CD4-positive, alpha-beta T cell treated with Interleukin-2 at 100 ng/mL for 4 hours (primary cell): ENCODE measurements at regions not wholly inside any gene's neighbourhood (a gene's known extent, or its start where the extent isn't known, plus 50 kb on each side); places are given as distances from the start of the nearest gene placed in this dataset.
"Not testable (repeated sequence)": the region's sequence is repeated elsewhere in the genome, so short reads cannot be mapped to it uniquely, and the experiment has no call there.

Experiments used
- DNase-seq: peaks from one replicate; pipeline ENCODE4 v3.0.0-alpha.2; 2020; ENCODE audit warnings: low spot score

- DNase-seq = no peak
These were observed 84.4 kb upstream of the CMKLR1 start for GRCh38 chr12:108423486-108423885.

DNA sequence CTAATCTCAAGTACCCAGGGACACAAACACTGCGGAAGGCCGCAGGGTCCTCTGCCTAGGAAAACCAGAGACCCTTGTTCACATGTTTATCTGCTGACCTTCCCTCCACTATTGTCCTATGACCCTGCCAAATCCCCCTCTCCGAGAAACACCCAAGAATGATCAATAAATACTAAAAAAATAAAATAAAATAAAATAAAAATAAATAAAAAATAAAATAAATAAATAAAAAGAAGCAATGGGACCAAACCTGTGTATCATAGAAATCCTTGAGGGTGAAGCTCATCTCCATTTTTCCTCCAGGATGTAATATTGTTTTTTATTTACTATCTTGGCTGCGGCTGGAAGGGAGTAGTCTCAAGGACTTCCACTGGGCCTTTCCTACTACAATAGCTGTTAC, 82.0 kb upstream of the CMKLR1 start:
- not testable (repeated sequence) for DNase-seq

GRCh38 chr12:108420421-108420820, 81.3 kb upstream of the CMKLR1 start:
- DNase-seq = not testable (repeated sequence)

- DNase-seq = no peak
These were observed 80.8 kb upstream of the CMKLR1 start for GRCh38 chr12:108419949-108420348.

DNA sequence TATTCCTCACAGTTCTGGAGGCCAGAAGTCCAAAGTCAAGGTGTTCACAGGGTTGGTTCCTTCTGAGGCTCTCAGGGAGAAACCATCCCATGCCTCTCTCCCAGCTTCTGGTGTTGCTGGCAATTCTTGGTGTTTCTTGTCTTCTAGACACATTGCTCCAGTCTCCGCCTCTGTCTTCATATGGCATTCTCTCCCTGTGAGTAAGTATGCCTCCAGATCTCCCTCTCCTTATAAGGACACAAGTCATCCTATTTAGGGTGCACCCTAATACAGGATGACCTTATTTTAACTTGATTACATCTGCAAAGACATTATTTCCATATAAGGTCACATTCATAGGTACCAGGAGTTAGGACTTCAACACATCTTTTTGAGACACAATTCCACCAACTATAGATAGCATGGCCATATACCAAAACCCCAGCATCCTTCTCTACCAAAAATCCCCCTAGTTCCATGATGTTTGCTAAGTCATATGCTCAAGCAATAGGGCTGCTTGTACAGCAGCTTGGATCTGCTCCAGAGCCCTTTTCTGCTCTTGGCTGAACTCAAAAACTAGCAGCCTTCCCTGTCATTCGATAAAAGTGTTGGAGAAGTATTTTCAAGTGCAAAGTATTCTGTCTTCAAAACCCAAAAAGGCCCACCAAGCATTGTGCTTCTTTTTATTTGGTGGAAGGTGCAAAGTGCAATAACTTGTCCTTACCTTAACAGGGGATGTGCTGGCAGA, 79.2 kb upstream of the CMKLR1 start:
- DNase-seq = no peak

GRCh38 chr12:108414021-108414420, 74.9 kb upstream of the CMKLR1 start:
- no peak for DNase-seq

DNA sequence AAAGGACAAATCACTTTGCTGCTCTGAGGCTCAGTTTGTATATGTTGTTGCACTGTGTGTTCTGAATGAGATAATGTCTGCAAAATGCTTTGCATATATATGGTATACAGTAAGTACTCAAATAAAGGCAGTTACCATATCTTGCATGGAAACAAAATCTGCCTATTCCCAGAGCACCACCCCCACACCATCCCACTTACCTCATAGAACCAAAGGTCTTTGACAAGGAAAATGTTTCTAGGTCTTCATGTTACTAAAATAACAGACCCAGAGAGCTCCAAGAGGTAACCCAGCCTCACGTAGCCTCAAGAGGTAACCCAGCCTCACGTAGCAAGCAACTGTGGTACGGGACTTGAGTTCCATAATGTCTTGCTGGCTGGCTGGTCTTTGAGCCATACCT, 71.6 kb upstream of the CMKLR1 start:
- no peak for DNase-seq

DNA sequence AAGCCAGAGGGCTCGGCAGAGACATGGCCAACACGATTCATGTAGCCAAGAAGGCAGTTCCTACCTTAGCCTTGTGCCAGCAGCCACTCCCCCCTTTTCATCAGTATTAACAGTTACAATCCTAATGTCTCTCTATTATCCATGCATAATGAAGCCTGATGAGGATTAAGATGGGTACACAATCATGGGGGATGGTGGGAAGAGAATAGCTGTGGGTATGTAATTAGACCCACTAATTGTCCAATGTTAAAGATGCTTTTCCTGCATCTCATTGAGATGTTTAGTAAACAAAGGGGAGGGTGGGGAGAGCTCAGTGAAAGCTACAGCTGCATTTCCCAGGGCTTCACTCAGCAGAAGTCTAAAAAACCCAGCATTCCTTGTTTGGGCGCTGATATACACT, 70.4 kb upstream of the CMKLR1 start:
- DNase-seq = no peak

DNA sequence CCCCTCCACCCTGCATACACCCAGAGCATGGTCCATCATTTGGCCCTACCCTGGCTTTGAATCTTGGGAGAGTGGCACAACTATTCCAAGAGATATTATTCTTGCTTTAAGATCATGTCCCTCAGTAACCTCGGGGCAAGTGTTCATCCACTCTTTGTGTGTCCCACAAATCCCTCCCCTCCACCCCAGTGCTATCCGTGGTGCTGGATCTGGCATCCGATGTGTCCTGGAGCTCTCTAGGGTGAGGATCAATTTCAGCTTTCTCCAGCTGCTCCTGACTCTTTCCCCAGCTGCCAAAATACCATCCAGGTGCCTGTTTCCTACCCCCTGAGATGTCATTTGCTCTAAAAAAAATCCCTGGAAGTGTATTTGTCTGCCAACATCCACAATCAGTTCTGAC, 64.8 kb upstream of the CMKLR1 start:
- DNase-seq = no peak

DNA sequence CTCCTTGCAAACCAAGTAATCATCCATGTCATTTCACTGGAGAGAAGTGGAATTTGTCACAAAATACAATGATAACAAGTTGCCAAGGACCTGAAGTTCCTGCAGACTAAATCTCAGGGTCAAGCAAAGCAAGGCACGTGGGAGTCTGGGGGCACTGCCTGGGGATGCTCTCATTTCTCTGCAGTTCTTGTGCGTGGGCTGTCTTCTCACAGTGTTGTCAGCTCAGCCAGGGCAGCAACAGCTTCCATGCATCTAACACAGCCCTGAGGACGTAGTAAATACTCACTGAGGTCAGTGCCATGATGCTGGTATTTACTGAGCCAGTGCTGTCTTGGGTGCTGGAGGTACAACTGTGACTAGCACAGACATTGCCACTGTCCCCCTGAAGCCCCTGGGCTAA, 62.9 kb upstream of the CMKLR1 start:
- no peak for DNase-seq

GRCh38 chr12:108400900-108401480, 61.9 kb upstream of the CMKLR1 start:
- DNase-seq = no peak

DNA sequence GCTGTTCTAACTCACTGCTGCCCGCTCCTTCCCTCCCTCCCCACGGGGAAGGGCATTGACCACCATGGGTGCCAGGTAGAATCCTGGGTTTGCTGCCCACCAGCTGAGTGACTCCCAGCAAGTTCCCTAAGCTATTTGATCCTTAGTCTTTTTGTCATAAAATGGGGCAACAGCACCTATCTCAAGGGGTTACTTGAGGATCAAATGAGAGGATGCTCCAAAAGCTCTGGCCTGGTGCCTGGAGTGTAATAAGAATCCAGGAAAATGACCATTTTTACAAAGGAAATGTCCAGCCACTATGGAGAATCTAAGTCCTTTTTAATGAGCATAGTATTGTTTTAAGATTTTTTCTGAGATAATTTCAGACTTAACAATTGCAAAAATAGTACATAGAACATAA, 61.4 kb upstream of the CMKLR1 start:
- DNase-seq = no peak

GRCh38 chr12:108400056-108400455, 60.9 kb upstream of the CMKLR1 start:
- no peak for DNase-seq

DNA sequence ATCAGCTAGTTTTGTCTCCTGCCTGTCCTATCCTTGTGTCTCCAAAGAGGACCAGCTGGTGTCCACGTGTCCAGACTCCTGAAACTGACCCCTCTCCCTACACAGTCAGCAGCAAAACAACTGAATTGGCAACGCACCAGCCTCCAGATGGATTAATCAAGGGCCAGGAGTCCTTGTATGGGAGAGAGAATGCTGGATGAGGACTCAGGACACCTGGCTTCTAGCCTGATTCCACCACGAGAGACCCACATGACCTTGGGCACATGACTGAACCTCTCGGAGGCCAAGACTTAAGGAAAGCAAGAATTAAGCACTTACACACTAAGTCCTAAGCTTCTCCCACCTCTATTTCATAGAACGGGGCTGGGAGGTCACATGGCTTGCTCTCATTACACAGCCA, 60.4 kb upstream of the CMKLR1 start:
- no peak for DNase-seq

- DNase-seq = no peak
These were observed 55.1 kb upstream of the CMKLR1 start for GRCh38 chr12:108394196-108394595.

DNA sequence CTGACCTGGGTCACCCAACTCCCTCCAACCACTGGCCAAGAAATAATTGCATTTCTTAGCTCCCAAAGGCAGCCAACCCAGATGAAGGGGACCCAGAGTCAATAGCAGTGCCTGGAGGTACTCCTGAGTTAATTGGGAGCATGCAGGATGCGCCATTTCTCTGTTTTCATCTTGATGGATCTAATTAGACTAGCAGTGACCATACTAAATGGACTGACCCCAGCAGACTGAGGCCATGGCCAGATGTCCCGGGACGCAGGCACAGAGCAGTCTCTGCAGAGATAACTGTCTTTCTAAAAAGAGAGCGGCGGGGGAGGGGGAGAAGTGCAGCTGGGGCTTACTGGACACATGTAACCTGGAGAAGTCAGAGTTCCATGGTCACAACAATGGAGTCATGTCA, 53.2 kb upstream of the CMKLR1 start:
- no peak for DNase-seq

DNA sequence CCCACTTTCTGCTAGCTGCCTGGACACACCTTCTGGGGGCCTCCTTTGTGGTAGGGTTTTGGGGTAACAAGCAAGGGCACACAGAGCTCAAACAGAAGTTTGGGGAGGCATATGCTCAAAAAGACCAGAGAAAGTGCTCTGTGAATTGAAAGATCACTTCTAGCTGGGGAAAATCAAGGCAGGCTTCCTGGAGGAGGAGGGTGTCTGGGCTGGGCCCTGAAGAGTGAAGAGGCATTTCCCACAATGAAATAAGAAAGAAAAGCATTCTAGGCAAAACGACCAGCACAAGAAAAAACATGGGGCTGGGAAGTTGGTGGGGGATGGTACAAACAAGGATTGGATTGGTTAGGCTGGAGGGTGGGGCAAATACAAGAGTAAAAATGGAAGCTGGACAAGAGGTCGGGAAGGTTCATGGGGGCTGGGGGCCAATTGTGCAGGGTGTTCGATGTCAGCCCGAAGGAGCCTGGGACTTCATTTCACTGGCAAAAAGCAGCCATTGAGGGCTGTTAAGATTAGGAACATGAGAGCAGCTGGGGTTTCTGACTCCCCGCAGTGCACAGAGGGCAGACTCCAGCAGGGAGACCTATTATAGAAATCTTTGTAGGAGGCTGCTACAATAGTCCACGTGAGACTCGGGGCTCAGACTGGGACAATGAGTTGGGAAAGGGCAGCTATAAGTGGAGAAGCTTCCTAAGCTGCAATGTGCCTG, 51.5 kb upstream of the CMKLR1 start:
- DNase-seq = no peak

GRCh38 chr12:108389544-108389943, 50.4 kb upstream of the CMKLR1 start:
- no peak for DNase-seq
